ENCODE measurements at regions not wholly inside any gene's neighbourhood (a gene's known extent, or its start where the extent isn't known, plus 50 kb on each side); places are given as distances from the start of the nearest gene placed in this dataset.

DNA sequence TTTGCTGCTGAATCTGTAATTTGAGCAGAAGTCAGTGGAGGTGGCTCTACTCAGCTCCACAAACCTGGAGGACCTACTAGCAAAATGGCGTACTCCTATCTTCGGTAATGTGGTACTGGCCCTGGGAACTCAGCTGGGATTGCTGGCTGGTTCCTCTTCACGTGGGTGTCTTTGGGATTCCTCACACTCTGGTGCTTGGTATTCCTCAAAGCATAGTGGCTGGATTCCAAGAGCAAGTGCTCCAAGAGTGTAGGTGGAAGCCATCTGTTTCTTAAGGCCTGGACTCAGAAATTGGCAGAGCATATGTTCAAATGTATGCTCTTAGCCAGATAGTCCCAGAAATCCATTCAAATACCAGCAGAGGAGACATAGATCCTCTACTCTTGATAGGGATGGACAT lies 281.9 kb upstream of the CDH7 start:
- TF ChIP-seq CTCF (IDR thresholded peaks at IDR 0.05), result no peak
- no peak for TF ChIP-seq POLR2A (IDR thresholded peaks at IDR 0.05)

All from Peyer's patch (tissue), 4 donors.